GM12891 (cell line): ENCODE measurements at regions not wholly inside any gene's neighbourhood (a gene's known extent, or its start where the extent isn't known, plus 50 kb on each side); places are given as distances from the start of the nearest gene placed in this dataset.

Source experiments
- DNase-seq: peaks from one replicate; pipeline ENCODE4 v3.0.0; 2011; ENCODE audit warnings: low spot score; ENCODE audit not compliant: insufficient read length
- FAIRE-seq: peaks from 2 replicates; lab custom pipeline; 2011; peaks lifted over from hg19 to GRCh38; lab: Jason Lieb, UNC
- PAX5 ChIP-seq: IDR thresholded peaks from 2 replicates; pipeline ENCODE4 v1.6.1; 2011; ENCODE audit warnings: low read length, moderate library complexity, mild to moderate bottlenecking; ENCODE audit not compliant: insufficient read depth, severe bottlenecking
- POLR2A ChIP-seq: IDR thresholded peaks from 2 replicates; pipeline ENCODE4 v1.6.1; 2011; ENCODE audit warnings: low read depth, low read length, control low read depth
- POLR2AphosphoS5 ChIP-seq: IDR thresholded peaks from 2 replicates; pipeline ENCODE4 v1.6.1; 2011; ENCODE audit warnings: low read depth, low read length, control low read depth
- POU2F2 ChIP-seq: IDR thresholded peaks from 2 replicates; pipeline ENCODE4 v1.6.1; 2011; ENCODE audit warnings: low read depth, mild to moderate bottlenecking, control low read depth, low read length, moderate library complexity
- SPI1 ChIP-seq: IDR thresholded peaks from 2 replicates; pipeline ENCODE4 v1.6.1; 2011; ENCODE audit warnings: low read depth, low read length, control low read depth
- TAF1 ChIP-seq: IDR thresholded peaks from 2 replicates; pipeline ENCODE4 v1.6.1; 2011; ENCODE audit warnings: low read depth, low read length, control low read depth

DNA sequence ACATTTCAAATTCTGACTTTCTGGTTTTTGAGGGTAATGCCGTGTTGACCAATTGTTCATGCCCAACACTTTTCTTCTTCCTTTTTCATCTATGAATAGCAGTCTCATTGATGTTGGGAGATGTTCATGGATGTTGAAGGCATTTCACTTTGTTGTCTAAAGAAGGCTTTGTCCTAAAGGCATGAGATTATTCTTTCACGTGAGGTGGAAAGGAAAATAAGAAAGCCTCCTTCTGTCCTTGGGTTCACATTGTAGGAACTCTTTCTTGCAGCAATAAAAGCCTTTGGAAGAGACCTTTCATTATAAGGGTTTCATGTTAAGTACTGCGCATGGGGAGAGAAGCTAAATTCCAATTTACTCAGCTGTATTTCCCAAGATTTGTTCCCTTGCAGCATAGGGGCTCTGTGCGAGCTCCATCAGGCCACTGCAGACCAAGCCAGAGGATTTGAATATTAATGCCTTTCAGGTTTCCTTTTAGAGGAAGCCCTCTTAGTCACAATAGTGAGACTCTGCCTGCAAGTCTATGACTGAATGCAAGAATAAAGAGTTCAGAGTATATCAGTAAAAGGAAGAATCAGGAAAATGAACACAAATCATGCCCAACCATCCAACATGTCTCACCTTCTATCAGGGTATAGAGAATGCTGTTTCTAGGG, 274.6 kb downstream of the TMEM38B start:
- FAIRE-seq (no peak), DNase-seq (no peak)
- TF ChIP-seq POLR2AphosphoS5, result no peak
- no peak for TF ChIP-seq PAX5
- no peak for TF ChIP-seq POU2F2
- TF ChIP-seq POLR2A, result no peak
- no peak for TF ChIP-seq SPI1
- TF ChIP-seq TAF1, result no peak

DNA sequence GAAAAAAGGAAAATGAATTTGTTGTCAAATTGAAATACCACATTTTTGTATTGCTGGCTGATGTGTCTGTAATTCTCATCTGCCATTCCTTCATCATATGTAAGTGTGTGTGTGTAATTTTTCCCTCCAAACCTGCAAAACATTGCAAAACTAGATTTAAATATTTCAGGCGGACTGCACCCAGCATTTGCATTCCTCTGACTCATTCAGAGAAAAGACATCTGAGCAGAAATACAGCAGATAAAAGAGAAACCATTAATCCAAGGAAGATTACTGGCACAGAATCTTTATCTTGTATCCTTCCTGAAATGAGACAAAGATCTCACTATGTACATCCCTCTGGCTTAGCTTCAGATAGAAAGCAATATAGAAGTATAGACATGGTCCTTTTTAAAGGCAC, 275.3 kb downstream of the TMEM38B start:
- TF ChIP-seq TAF1 (no peak), POLR2AphosphoS5 (no peak)
- DNase-seq (no peak), FAIRE-seq (no peak)

DNA sequence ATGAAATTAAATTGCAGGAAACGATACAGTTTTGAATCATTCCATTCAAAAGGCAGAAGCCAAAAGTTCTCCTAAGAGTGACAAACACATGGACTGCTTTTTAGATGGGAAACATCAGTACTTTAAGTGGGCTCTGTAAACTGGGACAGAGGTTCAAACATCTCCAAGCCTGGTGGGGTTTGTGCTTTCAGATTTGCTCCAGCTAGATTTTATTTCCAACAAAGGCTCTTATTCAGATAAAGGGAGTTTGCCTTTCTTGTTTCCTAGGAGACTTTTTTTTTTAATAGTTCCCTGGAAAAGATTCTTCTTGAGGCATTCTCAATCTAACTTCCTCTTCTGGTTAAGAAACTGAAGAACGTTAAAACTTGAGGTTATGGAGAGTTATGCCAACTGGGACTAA, 277.6 kb downstream of the TMEM38B start:
- no peak for FAIRE-seq

DNA sequence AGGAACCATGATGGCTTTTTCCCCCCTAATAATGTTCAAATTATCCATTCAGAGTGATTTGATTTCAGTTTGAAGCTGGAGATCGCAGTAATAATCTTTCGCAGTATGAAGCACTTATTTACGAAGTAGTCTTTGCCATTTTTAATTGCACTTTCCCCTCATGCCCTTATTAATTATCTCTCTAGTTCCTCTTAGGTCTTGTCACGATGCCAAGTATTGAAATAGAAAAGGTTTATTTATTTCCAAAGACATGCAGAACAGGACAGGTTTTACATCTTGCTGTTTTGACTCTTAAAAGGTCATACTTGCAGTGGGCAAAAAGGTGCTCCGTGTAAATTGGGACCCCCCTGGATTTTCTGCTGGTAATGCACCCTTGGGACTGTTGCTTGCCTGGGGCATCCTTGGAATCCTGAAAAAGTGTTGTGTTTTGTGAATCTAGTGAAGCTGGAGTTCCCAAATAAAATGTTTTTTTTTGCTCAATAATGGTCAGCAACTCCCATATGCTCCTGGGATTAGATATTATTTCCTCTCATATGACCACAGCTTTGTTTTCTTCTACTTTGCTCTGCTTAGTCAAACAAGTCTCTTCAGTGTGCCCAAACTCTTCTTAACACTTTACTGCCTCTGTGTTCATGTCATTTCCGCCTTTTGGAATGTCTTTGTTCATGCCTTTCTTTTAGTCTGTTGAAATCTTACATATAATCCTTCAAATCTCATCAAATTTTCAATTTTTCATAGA, 278.3 kb downstream of the TMEM38B start:
- FAIRE-seq (no peak), DNase-seq (no peak)
- no peak for TF ChIP-seq SPI1
- TF ChIP-seq PAX5, result no peak
- no peak for TF ChIP-seq TAF1
- no peak for TF ChIP-seq POLR2AphosphoS5
- no peak for TF ChIP-seq POLR2A
- no peak for TF ChIP-seq POU2F2

More for the DNA sequence above, 277.6 kb downstream of the TMEM38B start:
- no peak for DNase-seq
- TF ChIP-seq POU2F2, result no peak
- no peak for TF ChIP-seq POLR2A
- no peak for TF ChIP-seq SPI1
- TF ChIP-seq POLR2AphosphoS5, result no peak
- no peak for TF ChIP-seq PAX5
- TF ChIP-seq TAF1, result no peak

DNA sequence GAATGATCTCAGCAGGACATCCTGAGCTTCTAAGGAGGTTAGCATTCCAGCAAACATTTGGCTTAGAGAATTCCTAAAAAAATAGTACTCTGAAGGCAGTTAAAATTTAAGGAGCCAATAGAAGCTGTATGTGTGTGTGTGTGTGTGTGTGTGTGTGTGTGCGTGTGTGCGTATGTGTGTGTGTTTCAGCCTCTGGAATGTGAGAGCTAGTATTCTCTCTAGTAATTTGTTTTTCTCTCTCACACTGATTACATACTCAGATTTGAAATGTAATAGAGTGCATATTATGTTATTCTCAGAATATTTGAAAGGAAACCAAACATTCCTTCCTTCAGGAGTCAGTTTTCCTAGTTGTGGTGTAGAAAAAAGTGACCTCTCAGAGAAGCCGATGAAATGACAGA, 279.6 kb downstream of the TMEM38B start:
- FAIRE-seq (no peak), DNase-seq (no peak)
- TF ChIP-seq SPI1 (no peak), POLR2A (no peak), TAF1 (no peak), POU2F2 (no peak), POLR2AphosphoS5 (no peak), PAX5 (no peak)

DNA sequence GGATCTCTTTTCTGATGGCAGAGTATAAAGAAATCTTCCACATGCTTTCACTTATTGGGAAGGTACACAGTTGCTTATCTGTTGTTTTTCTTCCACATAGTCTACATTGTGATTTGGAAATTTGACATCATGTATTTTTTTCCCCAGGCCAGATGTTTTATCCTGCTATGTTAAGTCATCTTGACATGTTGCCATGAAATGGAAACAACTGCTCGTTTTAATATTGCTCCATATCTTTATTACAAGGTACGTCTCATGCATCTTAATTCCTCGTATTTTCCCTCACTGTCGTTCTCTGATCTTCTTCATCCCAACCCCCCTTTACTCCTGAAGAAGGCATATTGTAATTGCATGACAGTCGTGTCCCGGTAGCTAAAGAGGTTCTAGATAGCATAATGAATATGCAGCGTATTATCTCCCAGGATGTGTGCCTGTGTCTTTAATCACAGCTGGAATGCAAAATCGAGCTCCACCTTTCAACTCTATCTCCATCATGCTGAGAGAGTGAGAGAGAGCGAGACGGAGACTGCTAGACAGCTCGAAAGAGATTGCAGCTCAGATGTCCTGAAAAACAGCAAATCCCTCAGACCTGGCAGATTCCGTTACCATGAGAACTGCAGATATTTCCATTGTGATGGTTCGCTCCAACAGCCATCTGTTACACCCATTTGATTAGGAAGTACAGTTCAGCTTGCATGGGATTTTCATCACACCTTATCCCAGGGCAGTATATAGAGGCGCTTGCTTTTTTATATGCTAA, 281.7 kb downstream of the TMEM38B start:
- no peak for TF ChIP-seq TAF1
- TF ChIP-seq POU2F2, result no peak
- no peak for TF ChIP-seq SPI1
- no peak for TF ChIP-seq PAX5
- no peak for TF ChIP-seq POLR2A
- TF ChIP-seq POLR2AphosphoS5, result no peak
- DNase-seq (no peak), FAIRE-seq (no peak)

DNA sequence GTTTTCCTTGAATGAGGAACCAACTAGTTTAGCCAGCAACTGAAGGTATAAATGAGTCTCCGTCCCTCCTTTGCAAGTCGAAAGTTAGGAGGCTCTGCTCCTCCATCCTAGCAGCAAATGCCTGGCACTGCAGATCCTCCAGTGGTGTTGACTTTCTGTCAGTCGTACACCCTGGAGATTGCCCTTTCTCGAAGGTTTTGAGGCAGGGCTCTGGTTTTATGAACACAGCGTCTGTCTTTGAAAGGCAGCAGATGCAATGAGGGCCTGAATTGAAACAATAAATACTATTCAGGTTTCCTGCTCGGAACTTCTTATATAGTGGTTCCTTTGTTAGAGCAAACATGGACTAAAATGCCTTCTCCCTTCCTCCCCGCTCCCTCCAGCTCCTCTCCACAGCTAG, 284.0 kb downstream of the TMEM38B start:
- no peak for TF ChIP-seq SPI1
- TF ChIP-seq TAF1, result no peak
- TF ChIP-seq POLR2AphosphoS5, result no peak
- TF ChIP-seq PAX5, result no peak
- TF ChIP-seq POU2F2, result no peak
- TF ChIP-seq POLR2A, result no peak
- FAIRE-seq (no peak), DNase-seq (no peak)

DNA sequence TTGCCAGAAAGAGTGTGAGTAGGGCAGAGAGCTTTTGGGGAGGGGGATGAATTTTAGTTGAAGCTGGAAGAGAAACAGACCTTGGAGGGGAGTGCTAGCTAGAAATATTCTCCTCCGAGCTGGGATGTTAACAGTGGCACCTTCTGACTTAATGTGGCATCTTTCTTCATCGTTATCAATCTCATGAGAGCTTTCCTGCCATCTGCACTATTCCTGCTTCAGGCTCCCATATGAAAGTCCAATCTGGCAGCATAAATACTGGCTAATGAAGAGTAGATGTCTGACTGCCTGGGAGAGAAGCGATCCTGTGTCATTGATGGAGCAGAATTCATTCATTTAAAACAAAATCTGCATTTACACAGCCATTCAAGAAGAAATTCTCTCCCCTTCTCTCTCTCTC, 284.5 kb downstream of the TMEM38B start:
- FAIRE-seq, result no peak
- DNase-seq, result no peak
- TF ChIP-seq POLR2AphosphoS5 (no peak), POU2F2 (no peak)

DNA sequence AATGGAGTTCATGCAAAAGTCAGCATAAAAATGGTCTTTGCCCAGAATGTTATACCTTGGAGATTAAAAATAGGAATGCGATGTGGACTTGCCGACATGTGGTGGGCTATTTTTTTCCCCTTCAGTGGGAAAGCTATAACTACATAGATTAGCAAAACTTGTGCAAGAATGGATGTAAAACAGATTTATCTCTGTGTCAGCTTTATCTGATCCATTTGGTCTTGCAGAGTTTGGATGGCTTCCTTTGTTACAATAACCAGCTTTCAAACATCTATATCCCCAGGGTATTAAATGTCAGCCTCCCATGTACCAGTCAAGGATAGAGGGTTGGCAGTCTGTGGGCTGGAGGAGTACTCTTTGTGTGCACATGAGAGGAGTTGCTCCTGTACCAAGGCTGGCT, 284.9 kb downstream of the TMEM38B start:
- FAIRE-seq (no peak), DNase-seq (no peak)
- TF ChIP-seq SPI1, result no peak
- TF ChIP-seq POU2F2, result no peak
- no peak for TF ChIP-seq POLR2A
- TF ChIP-seq TAF1, result no peak
- no peak for TF ChIP-seq POLR2AphosphoS5
- no peak for TF ChIP-seq PAX5
